Coronary artery (tissue), 2 donors: ENCODE measurements at regions not wholly inside any gene's neighbourhood (a gene's known extent, or its start where the extent isn't known, plus 50 kb on each side); places are given as distances from the start of the nearest gene placed in this dataset.
"Not testable (repeated sequence)": the region's sequence is repeated elsewhere in the genome, so short reads cannot be mapped to it uniquely, and the experiment has no call there.

Experiments used
- DNase-seq: peaks from one replicate; pipeline ENCODE4 v3.0.0-alpha.2; 2017; ENCODE audit warnings: low spot score
- H3K27ac ChIP-seq, 2 donors: fragments of 200-600 bp; sonication (generic); one replicate each; pipeline ENCODE4 v1.5.1; 2016 to 2019
- H3K4me3 ChIP-seq: fragments of 200-600 bp; sonication (generic); 2 replicates; pipeline ENCODE4 v1.5.1; 2016; ENCODE audit warnings: mild to moderate bottlenecking, moderate library complexity
- TF ChIP-seq, protein P1 (sequence below): fragments of 200-600 bp; sonication (generic); IDR thresholded peaks from one replicate; pipeline ENCODE4 v1.5.1; 2019; ENCODE audit warnings: antibody characterized with exemption

DNA sequence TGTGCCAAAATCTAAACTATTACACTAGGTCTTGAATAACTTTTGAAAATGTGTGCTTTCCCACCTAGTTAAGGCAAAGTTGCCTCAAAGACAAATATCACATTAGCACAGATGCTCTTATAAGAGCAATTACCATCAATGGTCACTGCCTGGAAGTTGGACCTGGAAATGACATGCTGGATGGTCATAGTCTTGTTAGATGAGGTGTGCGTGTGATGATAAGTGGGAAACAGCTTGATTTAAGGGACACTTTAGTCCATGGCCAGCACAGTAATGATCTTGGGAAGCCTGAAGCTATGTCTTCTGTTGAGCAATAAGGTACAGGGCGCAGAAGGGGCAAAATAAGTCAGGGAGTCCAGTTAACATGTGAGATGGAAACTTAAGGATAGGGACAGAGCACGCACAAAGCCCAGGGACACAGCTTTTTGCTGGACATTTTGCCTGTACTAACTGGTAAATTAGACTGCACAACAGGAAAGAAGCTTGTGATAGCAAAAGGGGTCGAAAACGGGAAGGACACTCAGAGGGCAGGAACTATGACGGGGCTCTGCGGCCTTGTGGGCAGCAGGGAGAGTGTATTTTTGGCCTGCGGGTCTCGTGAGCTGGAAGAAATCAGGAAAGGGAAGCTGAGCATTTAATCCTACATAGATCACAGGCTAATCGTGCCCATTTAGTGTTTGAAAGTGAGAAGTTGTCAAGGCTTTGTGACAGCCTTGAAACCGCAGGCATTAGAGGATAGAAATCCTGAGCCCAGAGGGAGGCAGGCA is 66.7 kb upstream of the BMP2 start:
- Histone ChIP-seq H3K4me3 (no peak overlapping the region), H3K27ac (peak overlapping the region in 1 of 2 donors; percentile 35)
- DNase-seq, result no peak
- TF ChIP-seq, protein P1, sequence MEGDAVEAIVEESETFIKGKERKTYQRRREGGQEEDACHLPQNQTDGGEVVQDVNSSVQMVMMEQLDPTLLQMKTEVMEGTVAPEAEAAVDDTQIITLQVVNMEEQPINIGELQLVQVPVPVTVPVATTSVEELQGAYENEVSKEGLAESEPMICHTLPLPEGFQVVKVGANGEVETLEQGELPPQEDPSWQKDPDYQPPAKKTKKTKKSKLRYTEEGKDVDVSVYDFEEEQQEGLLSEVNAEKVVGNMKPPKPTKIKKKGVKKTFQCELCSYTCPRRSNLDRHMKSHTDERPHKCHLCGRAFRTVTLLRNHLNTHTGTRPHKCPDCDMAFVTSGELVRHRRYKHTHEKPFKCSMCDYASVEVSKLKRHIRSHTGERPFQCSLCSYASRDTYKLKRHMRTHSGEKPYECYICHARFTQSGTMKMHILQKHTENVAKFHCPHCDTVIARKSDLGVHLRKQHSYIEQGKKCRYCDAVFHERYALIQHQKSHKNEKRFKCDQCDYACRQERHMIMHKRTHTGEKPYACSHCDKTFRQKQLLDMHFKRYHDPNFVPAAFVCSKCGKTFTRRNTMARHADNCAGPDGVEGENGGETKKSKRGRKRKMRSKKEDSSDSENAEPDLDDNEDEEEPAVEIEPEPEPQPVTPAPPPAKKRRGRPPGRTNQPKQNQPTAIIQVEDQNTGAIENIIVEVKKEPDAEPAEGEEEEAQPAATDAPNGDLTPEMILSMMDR, result no peak

DNA sequence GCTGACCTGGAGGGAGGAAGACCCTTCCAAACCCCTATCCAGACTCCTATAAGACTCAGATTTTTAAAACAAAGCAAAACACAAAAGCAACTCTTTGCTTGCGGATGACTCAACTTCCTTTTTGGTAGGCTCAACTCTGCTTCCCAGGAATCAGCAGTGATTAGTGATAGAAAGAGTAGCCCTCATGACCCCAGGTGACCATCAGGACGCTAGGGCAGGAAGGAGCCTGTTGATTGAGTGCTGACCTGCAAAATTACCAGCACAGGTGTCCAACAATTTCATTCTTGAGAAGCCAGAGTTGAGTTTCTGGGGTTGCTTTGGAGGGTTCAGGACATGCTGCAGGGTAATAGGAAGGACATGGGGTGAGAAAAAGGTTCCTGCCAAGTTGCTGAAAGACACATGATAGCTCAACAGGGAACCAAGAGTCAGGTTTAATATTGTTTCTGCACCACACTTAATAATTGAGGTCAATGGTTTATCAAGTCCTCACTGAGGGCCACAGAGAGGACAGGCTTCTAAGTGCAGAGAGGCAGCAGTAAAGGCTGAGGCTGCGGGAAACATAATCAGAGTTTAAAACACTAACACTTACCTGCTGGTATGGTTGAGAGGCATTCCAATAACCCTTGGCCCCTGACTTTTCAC is 67.4 kb upstream of the BMP2 start:
- no peak overlapping the region for H3K4me3 ChIP-seq
- DNase-seq, result no peak
- no peak overlapping the region for H3K27ac ChIP-seq
- TF ChIP-seq, protein P1, result no peak

DNA sequence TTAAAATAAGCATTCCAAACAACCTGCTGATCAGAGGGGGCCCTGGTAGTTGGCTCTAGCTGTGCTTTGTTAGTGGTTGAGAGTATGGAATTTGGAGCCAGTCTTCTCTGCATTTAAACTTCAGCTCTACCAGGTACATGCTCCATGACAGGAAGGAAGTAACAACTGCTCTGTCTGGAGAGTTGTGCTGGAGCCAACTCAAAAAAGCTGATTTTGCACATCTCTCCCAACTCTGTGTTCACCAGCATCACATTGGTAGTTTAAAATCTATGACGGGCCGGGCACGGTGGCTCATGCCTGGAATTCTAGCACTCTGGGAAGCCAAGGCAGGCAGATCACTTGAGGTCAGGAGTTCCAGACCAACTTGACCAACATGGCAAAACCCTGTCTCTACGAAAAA is 68.8 kb upstream of the BMP2 start:
- Histone ChIP-seq H3K4me3 (no peak overlapping the region), H3K27ac (no peak overlapping the region)
- TF ChIP-seq, protein P1, result no peak
- no peak for DNase-seq

DNA sequence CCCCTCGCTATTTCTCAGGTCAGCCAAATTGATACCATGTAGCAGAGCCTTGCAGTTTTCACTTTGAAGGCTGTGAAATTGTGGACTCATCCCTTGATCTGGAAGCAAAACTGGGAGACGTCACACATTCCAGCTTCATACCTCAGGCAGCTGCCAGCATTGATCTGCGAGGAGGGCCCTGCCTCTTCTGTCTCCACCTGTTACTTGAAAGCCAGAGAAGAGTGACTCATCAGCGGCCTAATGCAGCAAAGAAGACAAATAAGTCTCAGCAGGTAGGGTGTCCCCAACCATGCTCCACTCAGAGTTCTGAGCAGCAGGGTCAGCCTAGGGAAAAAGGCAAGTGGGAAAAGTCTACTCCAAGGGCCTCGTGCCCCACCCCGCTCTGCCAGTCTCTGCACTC is 69.4 kb upstream of the BMP2 start:
- Histone ChIP-seq H3K4me3 (no peak overlapping the region), H3K27ac (no peak overlapping the region)
- TF ChIP-seq, protein P1, result no peak
- no peak for DNase-seq

DNA sequence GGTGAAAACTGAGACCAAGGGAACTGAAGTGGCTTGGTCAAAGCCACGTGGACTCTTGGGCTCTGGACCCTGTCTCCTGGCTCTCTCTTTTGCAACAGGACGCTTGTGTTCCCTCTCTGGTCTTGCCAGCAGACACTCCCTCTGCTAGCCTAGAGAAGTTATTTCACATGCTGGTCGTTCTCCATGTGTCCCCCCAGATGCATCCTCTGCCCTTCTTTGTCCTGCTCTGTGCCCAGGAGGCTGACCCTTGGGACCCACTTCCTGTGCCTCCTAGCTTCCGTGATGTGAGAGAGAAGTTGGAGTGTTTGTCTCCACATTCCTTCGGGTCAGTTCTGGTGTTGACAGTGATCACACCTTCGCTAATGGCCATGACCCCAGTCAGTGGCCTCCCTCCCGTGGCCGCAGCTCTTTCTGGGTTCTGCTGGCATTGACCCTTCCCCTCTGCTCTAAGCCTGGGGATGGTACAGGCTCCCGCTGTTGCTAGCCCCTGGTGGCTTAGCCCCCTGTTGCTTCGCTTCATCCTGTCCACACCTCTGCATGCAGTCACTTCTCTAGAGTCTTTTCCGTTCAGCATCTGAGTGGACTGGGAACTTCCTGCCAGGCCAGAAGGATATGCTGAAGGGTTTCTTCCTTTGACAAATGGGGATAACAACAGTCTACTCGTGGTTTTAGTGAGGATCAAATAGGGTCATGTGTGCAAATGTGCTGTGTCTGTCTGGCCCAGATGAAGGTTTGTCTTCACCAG is 70.1 kb upstream of the BMP2 start:
- Histone ChIP-seq H3K27ac (no peak overlapping the region), H3K4me3 (no peak overlapping the region)
- TF ChIP-seq, protein P1, result no peak
- no peak for DNase-seq

DNA sequence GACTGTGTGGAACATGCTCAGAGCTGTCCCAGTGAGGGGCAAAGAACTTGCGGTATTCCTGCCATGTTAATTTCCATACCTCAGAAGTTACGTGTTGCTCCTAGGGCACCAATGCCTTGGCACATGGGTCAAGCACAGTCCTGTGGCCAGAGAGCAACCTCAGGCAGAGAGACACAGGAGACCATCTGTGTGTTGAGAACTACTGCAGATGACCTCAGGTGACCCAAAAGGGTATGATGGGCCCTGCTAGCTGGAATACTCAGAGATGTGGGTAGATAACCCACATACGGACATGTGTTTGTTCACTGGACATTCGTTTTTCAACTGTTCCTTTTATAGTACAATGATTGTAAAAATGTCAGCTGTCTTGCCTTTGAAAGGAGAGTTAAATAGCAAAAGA is 71.5 kb upstream of the BMP2 start:
- DNase-seq, result no peak
- no peak overlapping the region for H3K27ac ChIP-seq
- no peak overlapping the region for H3K4me3 ChIP-seq
- TF ChIP-seq, protein P1, result no peak

DNA sequence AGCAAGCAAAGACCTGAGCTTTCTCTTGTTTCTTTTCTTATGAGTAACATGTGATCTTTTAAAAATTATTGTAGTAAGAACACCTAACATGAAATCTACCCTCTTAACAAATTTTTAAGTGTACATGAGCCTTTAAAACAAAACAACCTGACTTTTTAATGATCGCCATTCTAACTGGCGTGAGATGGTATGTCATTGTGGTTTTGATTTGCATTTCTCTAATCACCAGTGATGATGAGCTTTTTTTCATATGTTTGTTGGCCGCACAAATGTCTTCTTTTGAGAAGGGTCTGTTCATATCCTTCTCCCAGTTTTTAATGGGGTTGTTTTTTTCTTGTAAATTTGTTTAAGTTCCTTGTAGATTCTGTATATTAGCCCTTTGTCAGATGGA is 73.7 kb upstream of the BMP2 start:
- H3K27ac ChIP-seq, DNase-seq, H3K4me3 ChIP-seq: not testable (repeated sequence)
